ENCODE measurements at regions not wholly inside any gene's neighbourhood (a gene's known extent, or its start where the extent isn't known, plus 50 kb on each side); places are given as distances from the start of the nearest gene placed in this dataset.

DNA sequence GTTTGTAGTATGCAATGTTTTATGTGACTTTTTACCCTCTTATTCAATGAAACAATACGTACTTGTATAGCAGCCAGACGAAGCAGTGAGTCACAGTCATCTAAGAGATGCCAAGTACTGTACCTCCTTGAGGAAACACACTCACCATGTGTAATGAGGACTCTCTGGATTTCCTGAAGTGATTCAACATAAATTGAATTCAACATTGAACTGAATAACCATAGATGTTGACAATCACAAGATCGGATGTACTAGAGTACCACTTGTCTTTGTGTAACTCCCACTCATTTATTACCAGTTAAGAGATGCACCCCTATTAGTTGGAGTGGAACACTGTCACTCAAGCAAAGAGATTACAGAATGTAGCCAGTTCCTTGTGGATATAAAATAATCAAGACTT lies 175.2 kb upstream of the HMGA2 start:
- Histone ChIP-seq H3K36me3 (no peaks in the 10 kb centered on the region), H3K4me3 (no peak overlapping the region), H3K27ac (no peak overlapping the region), H3K9me3 (no peaks in the 10 kb centered on the region), H3K27me3 (ENCODE audit: low read depth) (peaks cover 16% of the 10 kb centered on the region), H3K4me1 (no peaks in the 10 kb centered on the region)
- intact Hi-C loops (cut with DNase I): no loop called here
- TF ChIP-seq, protein P1, sequence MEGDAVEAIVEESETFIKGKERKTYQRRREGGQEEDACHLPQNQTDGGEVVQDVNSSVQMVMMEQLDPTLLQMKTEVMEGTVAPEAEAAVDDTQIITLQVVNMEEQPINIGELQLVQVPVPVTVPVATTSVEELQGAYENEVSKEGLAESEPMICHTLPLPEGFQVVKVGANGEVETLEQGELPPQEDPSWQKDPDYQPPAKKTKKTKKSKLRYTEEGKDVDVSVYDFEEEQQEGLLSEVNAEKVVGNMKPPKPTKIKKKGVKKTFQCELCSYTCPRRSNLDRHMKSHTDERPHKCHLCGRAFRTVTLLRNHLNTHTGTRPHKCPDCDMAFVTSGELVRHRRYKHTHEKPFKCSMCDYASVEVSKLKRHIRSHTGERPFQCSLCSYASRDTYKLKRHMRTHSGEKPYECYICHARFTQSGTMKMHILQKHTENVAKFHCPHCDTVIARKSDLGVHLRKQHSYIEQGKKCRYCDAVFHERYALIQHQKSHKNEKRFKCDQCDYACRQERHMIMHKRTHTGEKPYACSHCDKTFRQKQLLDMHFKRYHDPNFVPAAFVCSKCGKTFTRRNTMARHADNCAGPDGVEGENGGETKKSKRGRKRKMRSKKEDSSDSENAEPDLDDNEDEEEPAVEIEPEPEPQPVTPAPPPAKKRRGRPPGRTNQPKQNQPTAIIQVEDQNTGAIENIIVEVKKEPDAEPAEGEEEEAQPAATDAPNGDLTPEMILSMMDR (IDR thresholded peaks at IDR 0.05): no peak
- DNase-seq (no peak), ATAC-seq (peak; percentile 90 to 96)

DNA sequence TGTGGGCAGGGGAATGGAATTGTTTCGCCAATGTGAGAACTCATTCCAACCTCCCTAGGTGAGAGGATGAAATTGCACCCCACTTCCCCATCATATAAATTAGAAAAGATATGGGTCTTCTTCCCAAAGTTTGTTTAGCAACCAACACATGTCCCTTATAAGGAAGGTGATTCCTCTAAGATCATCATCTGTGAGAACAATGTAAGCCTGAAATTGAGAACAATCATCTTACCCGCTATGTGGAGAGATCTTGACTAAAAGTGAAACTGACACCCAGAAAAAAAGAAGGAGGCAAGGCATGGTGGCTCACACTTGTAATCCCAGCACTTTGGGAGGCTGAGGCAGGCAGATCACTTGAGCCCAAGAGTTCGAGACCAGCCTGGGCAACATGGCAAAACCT lies 173.2 kb upstream of the HMGA2 start:
- no peaks in the 10 kb centered on the region for H3K36me3 ChIP-seq
- H3K9me3 ChIP-seq: no peaks in the 10 kb centered on the region
- H3K4me3 ChIP-seq: no peak overlapping the region
- no peak for DNase-seq
- ATAC-seq: no peak
- intact Hi-C loops (cut with DNase I): no loop called here
- H3K27ac ChIP-seq: no peak overlapping the region
- H3K4me1 ChIP-seq: no peaks in the 10 kb centered on the region
- peaks cover 15% of the 10 kb centered on the region for H3K27me3 ChIP-seq (ENCODE audit: low read depth)
- TF ChIP-seq, protein P1 (IDR thresholded peaks at IDR 0.05): no peak

DNA sequence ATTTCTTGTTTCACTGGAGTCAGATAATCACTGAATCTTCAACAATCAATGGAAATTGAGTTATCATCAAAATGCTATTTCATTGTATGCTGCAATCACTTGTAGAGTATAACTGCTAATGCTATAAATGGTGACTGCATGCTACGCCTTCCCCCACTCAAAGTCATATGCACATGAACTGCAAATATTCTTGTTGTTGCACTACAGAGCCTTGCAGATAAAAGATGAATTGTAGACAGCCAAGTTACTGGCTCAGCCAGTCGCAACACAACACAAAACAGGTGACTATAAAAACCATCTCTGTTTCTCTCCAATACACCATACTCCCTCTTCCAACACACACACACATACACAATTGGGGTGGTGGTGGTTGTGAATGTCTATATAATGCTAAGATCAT lies 171.0 kb upstream of the HMGA2 start:
- DNase-seq (no peak), ATAC-seq (no peak)
- TF ChIP-seq, protein P1 (IDR thresholded peaks at IDR 0.05): no peak
- H3K4me1 ChIP-seq: no peaks in the 10 kb centered on the region
- no peak overlapping the region for H3K27ac ChIP-seq
- intact Hi-C loops (cut with DNase I): no loop called here
- no peaks in the 10 kb centered on the region for H3K9me3 ChIP-seq
- H3K27me3 ChIP-seq (ENCODE audit: low read depth): peaks cover 3% of the 10 kb centered on the region
- H3K36me3 ChIP-seq: no peaks in the 10 kb centered on the region
- no peak overlapping the region for H3K4me3 ChIP-seq

DNA sequence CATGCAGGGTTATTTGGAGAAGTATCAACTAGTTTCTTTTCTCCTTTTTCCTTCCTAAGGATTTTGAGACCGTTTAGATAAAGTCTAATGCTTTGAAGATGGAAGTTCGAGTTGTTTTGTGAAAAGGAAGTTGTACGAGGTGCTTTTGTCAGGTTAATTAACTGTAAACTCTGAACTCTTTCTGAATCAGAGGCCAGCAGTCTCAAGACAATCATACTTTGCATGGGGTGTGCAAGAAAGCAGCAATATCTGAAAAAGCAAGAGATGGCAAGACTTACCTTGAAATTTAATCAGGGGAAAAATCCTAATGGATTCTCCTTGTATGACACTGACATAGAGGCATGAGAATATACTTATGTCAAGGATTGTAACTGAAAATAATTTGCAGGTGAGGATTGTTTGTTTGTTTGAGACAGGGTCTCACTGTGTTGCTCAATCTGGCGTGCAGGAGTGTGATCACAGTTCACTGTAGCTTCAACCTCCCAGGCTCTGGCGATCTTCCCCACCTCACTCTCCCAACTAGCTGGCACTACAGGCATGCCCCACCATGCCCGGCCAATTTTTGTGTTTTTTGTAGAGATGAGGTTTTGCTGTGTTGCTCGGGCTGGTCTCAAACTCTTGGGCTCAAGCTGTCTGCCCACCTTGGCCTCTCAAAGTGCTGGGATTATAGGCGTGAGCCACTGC lies 170.2 kb upstream of the HMGA2 start:
- Histone ChIP-seq H3K4me3 (no peak overlapping the region), H3K36me3 (no peaks in the 10 kb centered on the region), H3K27me3 (ENCODE audit: low read depth) (peaks cover 3% of the 10 kb centered on the region), H3K4me1 (no peaks in the 10 kb centered on the region), H3K27ac (no peak overlapping the region), H3K9me3 (no peaks in the 10 kb centered on the region)
- TF ChIP-seq, protein P1 (IDR thresholded peaks at IDR 0.05): no peak
- intact Hi-C loops (cut with DNase I): no loop called here
- no peak for ATAC-seq
- DNase-seq: no peak

DNA sequence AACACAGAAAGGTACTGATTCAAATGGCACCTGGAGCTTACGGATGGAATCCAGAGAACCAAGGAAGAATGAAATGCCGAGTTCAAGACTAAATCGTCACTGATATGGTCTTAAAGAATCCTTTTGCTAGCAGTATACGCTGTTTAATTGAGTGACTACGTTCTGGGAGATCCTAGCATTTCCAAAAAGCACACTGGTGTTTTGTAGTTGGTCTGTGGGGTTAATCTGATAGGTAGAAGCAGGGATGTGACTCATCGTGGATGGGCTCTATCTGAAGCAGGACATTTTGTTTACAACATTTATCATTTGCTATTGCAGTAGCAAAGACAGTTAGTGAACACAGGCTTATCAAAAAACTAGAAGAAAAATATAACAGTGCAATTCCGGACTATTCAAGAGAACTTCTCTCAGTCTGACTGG lies 169.2 kb upstream of the HMGA2 start:
- Histone ChIP-seq H3K27ac (no peak overlapping the region), H3K36me3 (no peaks in the 10 kb centered on the region), H3K9me3 (no peaks in the 10 kb centered on the region), H3K4me1 (no peaks in the 10 kb centered on the region), H3K4me3 (no peak overlapping the region), H3K27me3 (ENCODE audit: low read depth) (peaks cover 13% of the 10 kb centered on the region)
- ATAC-seq: no peak
- no peak for DNase-seq
- intact Hi-C loops (cut with DNase I): no loop called here
- TF ChIP-seq, protein P1 (IDR thresholded peaks at IDR 0.05): no peak

Data from lower lobe of right lung (tissue), 2 donors.